SU-DHL-6 (cell line): ENCODE measurements at regions not wholly inside any gene's neighbourhood (a gene's known extent, or its start where the extent isn't known, plus 50 kb on each side); places are given as distances from the start of the nearest gene placed in this dataset.

ENCODE experiments used
- H2AFZ ChIP-seq: fragments of 200-600 bp; sonication (generic); 2 replicates; pipeline ENCODE4 v1.6.1; 2014; ENCODE audit warnings: low read depth, mild to moderate bottlenecking, moderate library complexity, mixed read lengths, antibody characterized with exemption, low read length; ENCODE audit not compliant: severe bottlenecking
- H3F3A ChIP-seq: fragments of 200-600 bp; shearing (Covaris generic); 2 replicates; pipeline ENCODE4 v1.6.0; 2016; ENCODE audit warnings: antibody characterized with exemption, mild to moderate bottlenecking; ENCODE audit not compliant: insufficient read depth
- H3K27ac ChIP-seq: fragments of 200-600 bp; sonication (generic); 2 replicates; pipeline ENCODE4 v1.5.1; 2016; ENCODE audit warnings: low read depth, mild to moderate bottlenecking, low read length, moderate library complexity, mixed read lengths
- H3K27me3 ChIP-seq: fragments of 200-600 bp; sonication (generic), shearing (Covaris generic); 2 replicates; pipeline ENCODE4 v1.6.0; 2014; ENCODE audit warnings: mild to moderate bottlenecking, low read length
- H3K36me3 ChIP-seq: fragments of 200-600 bp; sonication (generic); 2 replicates; pipeline ENCODE4 v1.6.1; 2014; ENCODE audit warnings: mild to moderate bottlenecking, low read length, mixed read lengths
- H3K4me2 ChIP-seq: fragments of 300-600, 200-600 bp; shearing (Covaris generic), sonication (generic); 2 replicates; pipeline ENCODE4 v1.6.0; 2014; ENCODE audit warnings: low read length, low read depth, mild to moderate bottlenecking; ENCODE audit not compliant: poor library complexity, severe bottlenecking
- H3K4me3 ChIP-seq: fragments of 200-600 bp; sonication (generic); 2 replicates; pipeline ENCODE4 v1.5.1; 2014; ENCODE audit warnings: antibody characterized with exemption, low read length, mild to moderate bottlenecking, mixed read lengths; ENCODE audit not compliant: insufficient read depth, poor library complexity, severe bottlenecking
- H3K79me2 ChIP-seq: fragments of 200-600 bp; sonication (generic); 2 replicates; pipeline ENCODE4 v1.6.1; 2014; ENCODE audit warnings: mild to moderate bottlenecking, low read length, moderate library complexity; ENCODE audit not compliant: insufficient read depth
- H3K9ac ChIP-seq: fragments of 200-600 bp; sonication (generic); 2 replicates; pipeline ENCODE4 v1.7.0; 2014; ENCODE audit warnings: mild to moderate bottlenecking, low read length
- H3K9me2 ChIP-seq: fragments of 200-600 bp; sonication (generic); replicated peaks from 2 replicates; pipeline ENCODE4 v1.6.1; 2014; ENCODE audit warnings: low read length; ENCODE audit not compliant: insufficient read depth
- H3K9me3 ChIP-seq: fragments of 200-600 bp; sonication (generic); 2 replicates; pipeline ENCODE4 v1.6.1; 2014; ENCODE audit warnings: low read length, mixed read lengths; ENCODE audit not compliant: insufficient read depth
- H4K20me1 ChIP-seq: fragments of 200-600 bp; sonication (generic); 2 replicates; pipeline ENCODE4 v1.6.1; 2014; ENCODE audit warnings: low read depth, mild to moderate bottlenecking, antibody characterized with exemption, low read length, moderate library complexity, mixed read lengths
- EZH2phosphoT487 ChIP-seq: fragments of 200-600 bp; sonication (generic), shearing (Covaris generic); conservative IDR thresholded peaks from 2 replicates; pipeline ENCODE4 v1.6.1; 2018; ENCODE audit warnings: mild to moderate bottlenecking, antibody characterized with exemption, low read length, moderate library complexity, mixed read lengths
- TF ChIP-seq, protein P1 (sequence below): fragments of 200-600 bp; sonication (generic); IDR thresholded peaks from one replicate; pipeline ENCODE4 v1.5.1; 2017; ENCODE audit warnings: antibody characterized with exemption, mild to moderate bottlenecking, low read length, moderate library complexity; ENCODE audit not compliant: insufficient read depth, poor library complexity, severe bottlenecking

DNA sequence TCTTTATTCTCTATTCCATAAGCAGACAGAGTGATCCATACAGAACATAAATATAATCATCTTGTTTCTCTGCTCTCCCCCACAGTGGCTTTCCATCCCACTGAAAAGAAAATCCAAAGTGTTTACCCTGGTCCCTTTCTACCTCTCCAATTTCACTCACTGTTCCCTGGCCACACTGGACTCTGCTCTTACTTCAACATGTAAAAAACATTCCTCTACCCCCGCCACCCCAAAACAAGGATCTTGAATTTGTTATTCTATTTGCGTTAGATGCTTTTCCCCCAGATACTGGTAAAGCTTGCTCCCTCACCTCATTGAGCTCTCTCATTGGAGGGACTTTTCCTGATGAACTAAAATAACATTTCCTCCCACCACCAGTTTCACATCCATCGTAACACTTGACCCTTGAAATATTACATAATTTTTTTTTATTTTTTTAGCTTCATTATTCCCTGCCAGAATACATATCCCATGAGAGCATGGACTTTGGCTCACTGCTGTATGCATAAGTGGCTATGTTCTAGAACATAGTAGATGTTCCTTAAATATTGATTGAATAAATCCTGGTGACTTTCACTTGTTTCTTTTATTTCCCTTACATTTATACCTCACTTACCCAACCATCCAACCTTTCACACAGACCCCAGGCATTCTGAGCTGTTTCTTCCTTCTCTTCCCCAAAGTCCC is 162.7 kb upstream of the MEIS2 start:
- Histone ChIP-seq H3K4me3 (no peak overlapping the region), H3F3A (no peaks in the 10 kb centered on the region), H3K4me2 (no peak overlapping the region), H4K20me1 (no peaks in the 10 kb centered on the region), H3K36me3 (no peaks in the 10 kb centered on the region), H3K27ac (no peak overlapping the region), H3K27me3 (no peaks in the 10 kb centered on the region), H3K9ac (no peak overlapping the region), H2AFZ (no peak overlapping the region), H3K9me3 (no peaks in the 10 kb centered on the region), H3K79me2 (no peaks in the 10 kb centered on the region), H3K9me2 (no peaks in the 10 kb centered on the region)
- TF ChIP-seq, protein P1, sequence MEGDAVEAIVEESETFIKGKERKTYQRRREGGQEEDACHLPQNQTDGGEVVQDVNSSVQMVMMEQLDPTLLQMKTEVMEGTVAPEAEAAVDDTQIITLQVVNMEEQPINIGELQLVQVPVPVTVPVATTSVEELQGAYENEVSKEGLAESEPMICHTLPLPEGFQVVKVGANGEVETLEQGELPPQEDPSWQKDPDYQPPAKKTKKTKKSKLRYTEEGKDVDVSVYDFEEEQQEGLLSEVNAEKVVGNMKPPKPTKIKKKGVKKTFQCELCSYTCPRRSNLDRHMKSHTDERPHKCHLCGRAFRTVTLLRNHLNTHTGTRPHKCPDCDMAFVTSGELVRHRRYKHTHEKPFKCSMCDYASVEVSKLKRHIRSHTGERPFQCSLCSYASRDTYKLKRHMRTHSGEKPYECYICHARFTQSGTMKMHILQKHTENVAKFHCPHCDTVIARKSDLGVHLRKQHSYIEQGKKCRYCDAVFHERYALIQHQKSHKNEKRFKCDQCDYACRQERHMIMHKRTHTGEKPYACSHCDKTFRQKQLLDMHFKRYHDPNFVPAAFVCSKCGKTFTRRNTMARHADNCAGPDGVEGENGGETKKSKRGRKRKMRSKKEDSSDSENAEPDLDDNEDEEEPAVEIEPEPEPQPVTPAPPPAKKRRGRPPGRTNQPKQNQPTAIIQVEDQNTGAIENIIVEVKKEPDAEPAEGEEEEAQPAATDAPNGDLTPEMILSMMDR, result no peak
- no peak for TF ChIP-seq EZH2phosphoT487

DNA sequence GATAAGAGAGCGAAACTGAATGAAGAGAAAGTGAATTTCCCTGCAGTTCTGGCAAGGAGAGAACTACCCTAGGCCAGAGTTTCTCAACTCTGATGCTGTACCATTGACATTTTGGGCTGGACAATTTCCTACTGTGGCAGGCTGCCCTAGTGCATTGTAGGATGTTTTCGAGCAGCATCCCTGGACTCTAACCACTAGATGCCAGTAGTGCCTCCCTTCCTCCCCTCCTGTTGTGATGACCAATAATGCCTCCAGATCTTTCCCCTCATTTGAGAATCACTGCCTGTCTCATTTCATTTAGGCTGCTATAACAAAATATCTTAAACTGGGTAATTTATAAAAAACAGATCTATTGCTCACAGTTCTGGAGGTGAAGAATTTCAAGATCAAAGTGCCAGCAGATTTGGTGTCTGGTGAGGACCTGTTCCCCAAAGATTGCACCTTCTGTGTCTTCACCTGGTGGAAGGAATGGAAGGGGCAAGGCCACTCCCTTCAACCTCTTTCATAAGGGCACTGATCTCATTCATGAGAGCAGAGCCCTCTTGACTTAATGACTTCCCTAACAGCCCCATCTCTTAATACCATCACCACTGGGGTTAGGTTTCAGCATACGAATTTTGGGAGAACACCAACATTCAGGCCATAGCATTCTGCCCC is 188.9 kb upstream of the MEIS2 start:
- Histone ChIP-seq H3K79me2 (no peaks in the 10 kb centered on the region), H3K9me3 (no peaks in the 10 kb centered on the region), H4K20me1 (no peaks in the 10 kb centered on the region), H3K36me3 (no peaks in the 10 kb centered on the region), H3K4me3 (no peak overlapping the region), H3K27me3 (no peaks in the 10 kb centered on the region), H3K9me2 (no peaks in the 10 kb centered on the region), H3K9ac (no peak overlapping the region), H3F3A (no peaks in the 10 kb centered on the region), H2AFZ (no peak overlapping the region), H3K27ac (no peak overlapping the region), H3K4me2 (no peak overlapping the region)
- TF ChIP-seq EZH2phosphoT487, result no peak
- TF ChIP-seq, protein P1, result no peak

DNA sequence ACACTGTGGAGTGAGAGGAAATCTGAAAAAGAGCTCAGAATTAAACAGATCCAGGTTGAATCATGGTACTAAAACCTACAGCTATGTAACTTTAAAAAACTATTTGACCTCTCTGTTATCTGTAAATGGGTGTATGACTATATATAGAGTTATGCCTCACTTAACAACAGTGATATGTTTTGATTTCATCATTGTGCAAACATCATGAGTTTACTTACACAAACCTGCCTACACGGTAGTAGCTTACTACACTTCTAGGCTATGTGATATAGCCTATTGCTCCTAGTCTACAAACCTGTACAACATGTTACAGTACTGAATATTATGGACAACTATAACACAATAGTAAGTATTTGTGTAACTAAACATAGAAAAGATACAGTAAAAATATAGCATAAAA is 191.6 kb upstream of the MEIS2 start:
- Histone ChIP-seq H2AFZ (no peak overlapping the region), H3K4me2 (no peak overlapping the region), H3K79me2 (no peaks in the 10 kb centered on the region), H3K36me3 (no peaks in the 10 kb centered on the region), H3K4me3 (no peak overlapping the region), H3K9me2 (no peaks in the 10 kb centered on the region), H3K27me3 (no peaks in the 10 kb centered on the region), H3K27ac (no peak overlapping the region), H3K9ac (no peak overlapping the region), H4K20me1 (no peaks in the 10 kb centered on the region), H3F3A (no peaks in the 10 kb centered on the region), H3K9me3 (no peaks in the 10 kb centered on the region)
- TF ChIP-seq, protein P1, result no peak
- no peak for TF ChIP-seq EZH2phosphoT487
